ENCODE measurements at regions not wholly inside any gene's neighbourhood (a gene's known extent, or its start where the extent isn't known, plus 50 kb on each side); places are given as distances from the start of the nearest gene placed in this dataset.
"Not testable (repeated sequence)": the region's sequence is repeated elsewhere in the genome, so short reads cannot be mapped to it uniquely, and the experiment has no call there.

GRCh38 chr18:52087140-52087539, 252.9 kb upstream of the DCC start:
- DNase-seq, result no peak

GRCh38 chr18:52090005-52090404, 250.0 kb upstream of the DCC start:
- DNase-seq, result no peak

- no peak for DNase-seq
These were observed 246.8 kb upstream of the DCC start for GRCh38 chr18:52093171-52093570.

- no peak for DNase-seq
These were observed 221.3 kb upstream of the DCC start for GRCh38 chr18:52118684-52119083.

- no peak for DNase-seq
These were observed 209.2 kb upstream of the DCC start for GRCh38 chr18:52130624-52131301.

GRCh38 chr18:52131845-52132244, 208.2 kb upstream of the DCC start:
- DNase-seq, result no peak

DNA sequence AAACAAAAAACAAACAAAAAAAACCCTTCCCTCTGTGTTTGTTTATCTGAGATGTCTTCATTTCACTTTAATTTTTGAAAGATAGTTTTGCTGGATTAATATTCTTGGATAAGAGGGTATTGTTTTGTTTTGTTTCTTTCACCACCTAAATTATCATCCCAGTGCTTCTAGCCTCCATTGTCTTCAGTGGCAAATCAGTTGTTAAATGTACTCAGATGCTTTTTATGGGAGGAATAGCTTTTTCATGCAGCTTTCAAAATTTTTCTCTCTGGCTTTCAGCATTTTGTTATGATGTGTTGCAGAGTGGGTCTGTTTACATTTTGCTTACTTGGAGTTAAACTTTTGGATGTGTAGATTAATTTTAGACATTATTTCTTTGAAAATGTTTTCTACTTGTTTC, 203.5 kb upstream of the DCC start:
- DNase-seq, result no peak

- DNase-seq, result no peak
These were observed 199.0 kb upstream of the DCC start for GRCh38 chr18:52140986-52141385.

- DNase-seq, result no peak
These were observed 189.9 kb upstream of the DCC start for GRCh38 chr18:52150050-52150449.

DNA sequence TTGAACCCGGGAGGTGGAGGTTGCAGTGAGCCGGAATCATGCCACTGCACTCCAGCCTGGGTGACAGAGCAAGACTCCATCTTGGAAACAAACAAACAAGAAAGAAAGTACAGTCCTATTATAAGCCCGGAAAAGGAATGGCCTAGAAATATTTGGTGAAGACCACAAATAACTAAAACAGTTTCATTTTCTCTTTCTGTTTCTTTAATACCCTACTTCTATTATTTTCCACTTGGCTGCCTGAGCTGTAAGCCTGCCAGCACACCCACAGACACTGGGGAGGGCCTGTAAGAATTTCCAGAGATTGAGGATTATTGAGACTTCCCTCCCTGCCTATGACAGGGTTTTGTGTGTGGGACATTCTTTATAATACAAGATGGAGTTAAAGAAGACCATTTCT, 188.0 kb upstream of the DCC start:
- no peak for DNase-seq

DNA sequence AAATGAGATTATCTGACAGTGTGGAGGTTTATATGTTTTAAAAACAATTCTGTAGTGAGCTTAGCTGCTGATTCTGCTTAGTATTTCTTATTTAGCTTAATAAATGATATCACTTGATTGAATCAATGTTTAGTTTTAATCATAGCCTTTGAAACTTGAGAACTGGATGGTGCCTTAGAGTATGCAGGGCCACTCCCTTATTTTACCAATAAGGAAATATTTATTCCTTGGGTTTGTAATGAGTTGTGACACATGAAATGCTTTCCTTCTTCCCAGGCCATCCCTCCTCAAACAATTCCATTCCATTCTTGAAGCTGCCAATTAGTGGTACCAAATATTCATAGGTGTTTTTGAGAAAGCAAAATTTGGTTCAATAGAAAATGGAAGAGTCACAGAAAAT, 183.8 kb upstream of the DCC start:
- no peak for DNase-seq

DNA sequence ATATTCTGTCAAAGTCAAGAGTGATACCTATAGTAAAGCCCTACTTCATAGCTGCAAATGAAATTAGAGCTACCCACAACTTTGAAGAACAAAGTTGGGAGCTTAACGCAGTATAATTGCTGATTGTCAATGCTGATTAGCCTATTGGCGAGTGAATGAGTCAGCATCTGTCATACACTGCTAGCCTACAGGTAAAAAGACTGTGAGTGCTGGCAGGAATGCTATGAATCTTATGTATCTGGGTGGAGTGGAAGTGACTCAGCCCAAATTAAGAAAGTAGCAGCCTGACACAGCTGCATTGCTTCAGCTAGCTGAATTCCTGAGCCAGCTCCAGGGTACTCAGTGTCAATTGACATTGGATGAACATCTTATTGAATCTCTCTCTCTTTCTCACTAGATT, 179.4 kb upstream of the DCC start:
- no peak for DNase-seq

DNA sequence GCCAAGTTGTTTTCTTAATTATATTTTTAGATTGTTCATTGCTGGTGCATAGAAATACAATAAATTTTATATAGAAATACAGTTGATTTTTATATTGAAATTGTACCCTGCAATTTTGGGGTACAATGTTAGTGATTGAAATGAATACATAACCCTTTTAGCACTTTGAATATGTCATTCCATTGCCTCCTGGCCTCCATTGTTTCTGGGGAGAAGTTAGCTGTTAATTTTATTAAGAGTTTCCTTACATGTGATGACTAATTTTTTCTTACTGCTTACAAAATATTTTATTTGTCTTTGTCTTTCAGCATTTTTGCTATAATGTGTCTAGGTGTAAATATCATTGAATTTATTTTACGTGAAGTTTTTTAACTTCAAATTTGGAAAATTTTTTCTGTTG, 176.5 kb upstream of the DCC start:
- DNase-seq, result no peak

DNA sequence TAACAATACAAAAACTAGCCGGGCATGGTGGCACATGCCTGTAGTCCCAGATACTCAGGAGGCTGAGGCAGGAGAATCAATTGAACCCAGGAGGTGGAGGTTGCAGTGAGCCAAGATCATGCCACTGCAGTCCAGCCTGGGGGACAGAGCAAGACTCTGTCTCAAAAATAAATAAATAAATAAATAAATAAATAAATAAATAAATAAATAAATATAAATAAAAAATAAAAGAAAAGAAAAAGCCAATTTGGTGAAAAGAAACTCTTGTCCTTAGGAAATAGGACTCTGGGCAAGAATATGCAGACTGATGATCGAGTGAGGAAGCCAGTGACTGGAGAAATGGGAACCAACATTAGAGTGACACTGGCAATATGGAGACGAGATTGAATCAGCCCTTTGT, 171.9 kb upstream of the DCC start:
- DNase-seq, result not testable (repeated sequence)

DNA sequence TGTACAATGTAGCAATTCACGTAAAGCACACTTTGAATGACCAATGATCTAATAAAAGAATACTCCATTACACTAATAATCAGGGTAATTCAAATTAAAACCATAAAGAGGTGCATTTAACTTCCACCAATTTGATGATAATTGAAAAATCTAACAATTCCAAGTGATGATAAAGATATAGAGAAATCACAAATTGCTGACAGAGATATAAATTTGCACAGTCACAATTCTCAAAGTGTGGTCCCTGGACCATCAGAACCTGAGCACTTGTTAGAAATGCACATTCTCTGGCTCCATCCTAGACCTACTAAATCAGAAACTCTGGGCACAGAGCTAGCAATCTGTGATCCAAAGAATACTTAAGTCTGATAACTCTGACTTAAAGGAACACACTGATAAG, 165.8 kb upstream of the DCC start:
- no peak for DNase-seq

DNA sequence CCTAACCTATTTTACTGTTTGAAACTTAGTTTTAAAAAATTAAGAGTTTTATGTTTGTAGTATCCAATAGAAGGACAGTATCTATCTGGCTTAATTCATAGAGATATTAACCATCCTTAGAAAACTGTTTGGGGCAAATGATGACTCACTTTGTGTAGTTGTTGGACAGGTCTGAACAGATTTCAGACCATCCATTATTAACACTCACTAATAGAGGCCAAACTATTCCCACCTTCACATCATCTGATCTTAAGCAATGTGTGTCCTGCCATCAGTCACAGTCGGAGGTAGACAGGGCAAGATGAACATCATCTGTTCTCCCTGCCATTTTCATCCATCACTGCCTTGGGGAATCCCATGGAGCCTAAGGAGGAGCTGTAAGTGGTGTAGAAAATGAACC, 164.6 kb upstream of the DCC start:
- no peak for DNase-seq

DNA sequence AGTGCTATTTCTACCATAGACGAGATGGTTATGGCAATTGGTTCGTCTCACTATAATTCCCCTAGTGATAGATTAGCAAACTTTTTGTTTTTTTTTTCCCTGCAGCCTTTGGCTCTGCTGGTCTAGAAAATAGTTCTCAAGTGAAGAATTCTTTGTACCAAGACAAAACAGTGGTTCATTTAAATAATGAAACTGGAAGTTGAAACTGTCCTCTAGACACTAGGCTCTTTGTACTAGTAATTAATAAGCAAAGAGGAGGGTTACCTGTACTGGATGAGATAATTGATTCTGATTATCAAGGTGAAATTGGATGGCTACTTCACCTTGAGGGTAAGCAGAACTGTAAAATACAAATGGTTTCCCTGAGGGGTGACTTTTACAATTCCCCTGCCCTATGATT, 156.9 kb upstream of the DCC start:
- no peak for DNase-seq

DNA sequence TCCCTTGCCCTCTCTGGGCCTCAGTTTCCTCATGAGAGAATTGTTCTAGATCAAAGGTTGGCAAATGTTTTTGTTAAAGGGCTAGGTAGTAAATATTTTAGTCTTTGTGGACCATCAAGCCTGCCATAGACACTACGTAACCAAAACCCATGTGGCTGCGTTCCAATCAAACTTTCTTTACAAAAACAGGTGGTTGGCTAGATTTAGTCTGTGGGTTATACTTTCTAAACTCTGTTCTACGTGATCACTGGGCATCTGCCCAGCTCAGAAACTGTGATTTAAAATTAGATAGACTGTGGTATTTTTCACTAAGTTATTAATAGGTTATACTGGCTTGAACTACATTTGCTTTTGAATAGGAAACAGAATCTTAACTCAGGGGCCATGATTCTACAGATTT, 149.8 kb upstream of the DCC start:
- DNase-seq, result no peak

DNA sequence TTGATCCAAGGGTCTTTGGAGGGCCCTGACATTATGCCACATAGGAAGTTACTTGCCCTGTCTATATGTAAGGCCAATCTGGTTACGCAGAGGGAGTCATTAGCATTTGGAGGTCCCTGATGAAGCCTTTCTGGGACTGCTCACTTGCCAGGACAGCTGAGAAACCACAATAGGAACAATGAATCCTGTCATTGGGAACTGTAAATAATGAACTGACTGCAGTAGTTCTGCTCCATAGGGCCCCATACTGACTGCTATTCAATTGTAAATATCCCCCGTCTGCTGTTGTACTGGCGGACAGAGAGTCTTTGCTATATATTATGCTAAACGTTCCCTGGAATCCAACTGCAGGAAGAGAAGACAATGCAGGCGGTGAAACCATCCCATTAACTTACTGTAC, 149.4 kb upstream of the DCC start:
- DNase-seq, result no peak

- no peak for DNase-seq
These were observed 139.6 kb upstream of the DCC start for GRCh38 chr18:52200406-52200805.

DNA sequence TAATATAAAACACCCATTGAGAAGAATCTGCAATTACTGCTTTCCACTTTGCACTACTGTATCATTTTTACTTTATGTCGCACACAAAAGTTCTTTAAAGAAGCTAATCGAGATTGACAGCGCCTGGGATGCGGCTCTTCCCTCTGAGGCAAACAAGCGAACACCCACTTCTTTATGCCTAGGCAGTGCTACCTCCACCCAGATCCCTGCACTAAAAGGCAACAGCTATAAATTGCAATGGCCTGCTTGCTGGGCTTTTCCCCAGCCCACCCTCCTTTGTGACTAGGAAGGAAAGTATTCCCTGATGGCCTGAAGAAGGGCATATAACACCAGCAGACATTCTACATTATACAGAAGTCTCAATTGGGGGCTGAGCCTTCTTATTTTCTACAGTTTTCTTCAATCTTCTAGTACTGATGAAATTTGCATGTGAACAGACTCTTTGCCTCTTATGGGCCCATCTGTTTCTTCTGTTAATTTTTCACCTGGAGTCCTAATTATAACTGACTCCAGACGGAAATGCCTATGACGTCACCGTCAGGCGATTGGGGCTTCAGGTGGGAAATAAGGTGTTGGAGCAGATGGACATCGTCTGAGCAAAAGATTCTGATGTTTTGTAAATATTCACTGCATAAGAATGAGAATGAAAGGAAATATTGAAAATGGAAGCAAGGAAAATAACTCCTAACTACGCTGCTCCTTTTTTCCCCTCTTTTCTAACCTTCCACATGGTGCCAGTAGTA, 138.9 kb upstream of the DCC start:
- DNase-seq, result no peak

DNA sequence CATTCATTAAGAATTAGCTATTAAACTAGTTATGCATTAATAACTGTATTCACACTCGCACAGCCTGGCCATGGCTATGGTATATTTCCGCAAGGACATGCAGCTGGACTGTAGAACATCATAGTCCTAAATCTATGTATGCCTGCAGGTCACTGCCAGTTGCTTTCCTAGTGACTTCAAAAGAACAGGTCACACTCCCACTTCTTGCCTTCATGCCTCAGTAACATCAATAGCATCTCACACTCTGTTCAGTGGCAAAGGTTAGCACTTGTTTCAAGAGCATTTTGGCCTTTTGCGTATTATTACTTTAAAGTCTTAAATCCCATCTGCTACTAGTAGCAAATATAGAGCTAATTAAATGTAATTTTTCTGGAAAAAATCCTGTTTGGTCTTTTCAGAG, 131.4 kb upstream of the DCC start:
- DNase-seq, result no peak

- no peak for DNase-seq
These were observed 123.9 kb upstream of the DCC start for GRCh38 chr18:52216109-52216508.

GRCh38 chr18:52216666-52217065, 123.3 kb upstream of the DCC start:
- no peak for DNase-seq

DNA sequence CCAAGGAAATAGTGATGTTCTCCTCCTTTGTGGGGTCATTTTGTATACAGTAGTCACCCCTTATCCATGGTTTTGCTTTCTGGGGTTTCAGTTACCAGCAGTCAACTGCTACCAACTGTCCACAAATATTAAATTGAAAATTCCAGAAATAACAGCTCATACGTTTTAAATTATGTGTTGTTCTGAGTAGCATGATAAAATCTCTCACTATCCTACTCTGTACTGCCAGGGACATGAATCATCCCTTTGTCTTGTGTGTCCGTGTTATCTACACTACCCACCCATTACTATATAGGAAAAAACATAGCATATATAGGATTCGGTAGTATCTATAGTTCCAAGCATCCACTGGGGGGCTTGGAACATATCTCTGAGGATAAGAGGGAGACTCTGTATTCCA, 120.9 kb upstream of the DCC start:
- no peak for DNase-seq
